HG03039 (cell line): ENCODE measurements at regions not wholly inside any gene's neighbourhood (a gene's known extent, or its start where the extent isn't known, plus 50 kb on each side); places are given as distances from the start of the nearest gene placed in this dataset.

ENCODE experiments used
- ATAC-seq: cut with Tn5 transposase; IDR thresholded peaks from one replicate; pipeline ENCODE4 v1.9.1; 2021; ENCODE audit warnings: mild to moderate bottlenecking, moderate library complexity; ENCODE audit not compliant: unreplicated experiment

GRCh38 chr17:79524213-79525187 is 86.4 kb downstream of the RBFOX3 start:
- no peak for ATAC-seq

- no peak for ATAC-seq
Measured at GRCh38 chr17:79522414-79522813, 88.4 kb downstream of the RBFOX3 start.

- no peak for ATAC-seq
Measured at GRCh38 chr17:79521225-79521624, 89.6 kb downstream of the RBFOX3 start.

GRCh38 chr17:79520167-79521165 is 90.4 kb downstream of the RBFOX3 start:
- no peak for ATAC-seq

GRCh38 chr17:79519601-79520000 is 91.2 kb downstream of the RBFOX3 start:
- no peak for ATAC-seq

- no peak for ATAC-seq
Measured at GRCh38 chr17:79518585-79519523, 92.0 kb downstream of the RBFOX3 start.

- ATAC-seq = no peak
Measured at GRCh38 chr17:79517827-79518584, 92.8 kb downstream of the RBFOX3 start.

GRCh38 chr17:79515646-79516571 is 94.9 kb downstream of the RBFOX3 start:
- no peak for ATAC-seq

GRCh38 chr17:79515110-79515509 is 95.7 kb downstream of the RBFOX3 start:
- no peak for ATAC-seq

GRCh38 chr17:79513820-79514535 is 96.9 kb downstream of the RBFOX3 start:
- no peak for ATAC-seq

- no peak for ATAC-seq
Measured at GRCh38 chr17:79513206-79513605, 97.6 kb downstream of the RBFOX3 start.

- ATAC-seq = no peak
Measured at GRCh38 chr17:79511471-79511870, 99.4 kb downstream of the RBFOX3 start.

- ATAC-seq = no peak
Measured at GRCh38 chr17:79510071-79510470, 100.8 kb downstream of the RBFOX3 start.

GRCh38 chr17:79509490-79509889 is 101.4 kb downstream of the RBFOX3 start:
- ATAC-seq = no peak

GRCh38 chr17:79509008-79509407 is 101.8 kb downstream of the RBFOX3 start:
- no peak for ATAC-seq

GRCh38 chr17:79508291-79508716 is 102.5 kb downstream of the RBFOX3 start:
- no peak for ATAC-seq

GRCh38 chr17:79506955-79507354 is 103.9 kb downstream of the RBFOX3 start:
- no peak for ATAC-seq
